HUDEP-2 (cell line): ENCODE measurements at regions not wholly inside any gene's neighbourhood (a gene's known extent, or its start where the extent isn't known, plus 50 kb on each side); places are given as distances from the start of the nearest gene placed in this dataset.
A peak's percentile ranks its signal among the peaks of the same experiment; 100 is the strongest.
"Not testable (repeated sequence)": the region's sequence is repeated elsewhere in the genome, so short reads cannot be mapped to it uniquely, and the experiment has no call there.

Experiments
- DNase-seq, 76 experiments: peaks; one replicate each; lab custom pipeline; 2025; ENCODE audit not compliant: unreplicated experiment in 76 of 76; lab: John Stamatoyannopoulos, UW

DNA sequence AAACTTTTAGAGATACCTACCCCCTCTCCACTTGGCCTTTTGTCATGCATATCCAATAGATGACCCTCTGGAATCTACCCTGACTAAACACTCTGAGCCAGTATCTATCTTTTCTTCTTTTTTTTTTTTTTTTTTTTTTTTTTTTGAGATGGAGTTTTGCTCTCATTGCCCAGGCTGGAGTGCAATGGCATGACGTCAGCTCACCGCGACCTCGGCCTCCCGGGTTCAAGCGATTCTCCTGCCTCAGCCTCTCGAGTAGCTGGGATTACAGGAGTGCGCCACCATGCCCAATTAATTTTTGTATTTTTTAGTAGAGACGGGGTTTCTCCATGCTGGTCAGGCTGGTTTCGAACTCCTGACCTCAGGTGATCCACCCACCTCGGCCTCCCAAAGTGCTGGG is 50.8 kb upstream of the GRIN2B start:
- DNase-seq: not testable (repeated sequence)

DNA sequence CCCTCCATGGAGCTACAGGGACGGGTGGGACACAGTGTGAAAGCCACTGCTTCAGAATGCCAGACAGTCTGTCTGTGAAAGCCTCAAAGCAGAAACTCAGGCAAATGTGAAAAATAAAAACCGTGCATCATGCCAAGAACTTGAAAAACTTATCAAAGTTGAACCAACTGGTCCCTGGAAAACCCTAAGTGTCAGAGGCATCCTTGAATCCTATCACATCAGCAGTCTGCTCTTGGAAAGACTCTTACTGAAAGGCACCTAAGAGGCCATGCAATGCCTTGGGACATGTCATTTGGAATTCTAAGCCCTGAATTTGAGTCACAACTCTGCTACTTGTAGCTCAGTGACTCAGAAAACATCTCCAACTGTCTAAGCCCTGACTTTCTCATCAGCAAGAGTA is 62.4 kb upstream of the GRIN2B start:
- DNase-seq: no peak

DNA sequence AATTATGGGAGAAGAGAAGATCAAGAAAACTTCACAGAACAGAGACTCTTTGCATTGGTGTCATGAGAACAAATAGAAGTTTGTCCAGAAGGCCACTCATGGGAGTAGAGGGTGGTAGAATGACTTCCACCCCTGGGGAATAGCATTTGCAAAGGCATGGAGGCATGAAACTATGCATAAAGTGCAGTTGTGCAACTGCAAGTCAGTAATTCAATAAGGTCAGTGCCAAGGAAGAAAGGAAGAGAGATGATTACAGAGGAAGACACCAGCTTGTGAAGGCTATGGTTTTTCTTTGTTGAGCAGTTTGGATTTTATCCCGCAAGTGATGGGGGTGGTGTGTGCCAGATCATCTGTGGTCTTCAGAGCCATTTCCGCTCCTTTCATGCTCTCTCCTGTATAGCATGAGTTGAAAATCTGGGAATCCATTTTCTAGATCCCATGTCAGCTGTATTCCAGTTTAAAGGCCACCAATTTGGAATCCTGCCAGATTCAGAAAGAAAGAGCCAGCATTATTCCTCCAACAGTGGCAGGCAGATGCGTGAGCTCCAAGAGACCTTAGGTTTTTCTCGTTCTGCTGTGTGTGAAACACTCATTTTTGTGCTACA is 67.6 kb upstream of the GRIN2B start:
- no peak for DNase-seq

DNA sequence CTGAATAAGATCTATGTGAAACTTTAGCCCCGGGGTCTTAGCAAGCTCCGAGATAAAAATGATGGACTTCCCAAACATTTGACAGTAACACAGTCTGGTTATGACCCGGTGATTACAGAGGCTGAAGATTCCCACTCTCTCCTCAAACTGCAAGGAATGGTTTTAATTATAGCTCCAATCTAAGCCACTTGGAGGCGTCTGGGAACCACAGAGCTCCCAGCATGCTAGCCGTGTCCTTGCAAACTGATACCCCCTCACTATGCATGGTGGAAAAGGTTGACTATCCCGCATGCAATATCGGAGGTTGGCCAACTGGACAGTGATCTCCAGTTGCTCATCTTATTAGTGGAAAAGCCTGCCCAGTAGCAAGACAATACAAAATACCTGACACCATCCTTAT is 76.5 kb upstream of the GRIN2B start:
- no peak for DNase-seq

DNA sequence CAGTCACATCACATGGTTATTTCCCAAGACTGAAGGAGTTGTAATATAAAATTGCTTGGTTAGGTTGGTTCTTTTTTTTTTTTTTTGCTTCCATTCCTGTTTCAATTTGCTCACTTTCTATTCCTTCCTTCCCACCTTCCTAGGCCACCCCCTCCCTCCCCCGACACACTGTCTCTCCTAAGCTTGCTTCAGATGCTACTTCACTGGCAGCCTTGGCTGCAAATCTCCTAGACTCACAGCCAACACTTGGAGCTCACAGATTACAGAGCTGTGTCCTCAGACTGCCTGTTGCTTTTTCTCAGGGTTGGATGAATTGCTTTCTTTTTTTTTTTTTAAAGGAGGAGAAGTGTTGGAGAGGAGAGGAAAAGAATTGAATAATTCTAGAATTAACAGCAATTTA is 77.3 kb upstream of the GRIN2B start:
- DNase-seq: no peak

- no peak for DNase-seq
Measured at GRCh38 chr12:14059548-14059947, 78.1 kb upstream of the GRIN2B start.

GRCh38 chr12:14065616-14066015 is 84.2 kb upstream of the GRIN2B start:
- no peak for DNase-seq

GRCh38 chr12:14066021-14066420 is 84.6 kb upstream of the GRIN2B start:
- DNase-seq: no peak

DNA sequence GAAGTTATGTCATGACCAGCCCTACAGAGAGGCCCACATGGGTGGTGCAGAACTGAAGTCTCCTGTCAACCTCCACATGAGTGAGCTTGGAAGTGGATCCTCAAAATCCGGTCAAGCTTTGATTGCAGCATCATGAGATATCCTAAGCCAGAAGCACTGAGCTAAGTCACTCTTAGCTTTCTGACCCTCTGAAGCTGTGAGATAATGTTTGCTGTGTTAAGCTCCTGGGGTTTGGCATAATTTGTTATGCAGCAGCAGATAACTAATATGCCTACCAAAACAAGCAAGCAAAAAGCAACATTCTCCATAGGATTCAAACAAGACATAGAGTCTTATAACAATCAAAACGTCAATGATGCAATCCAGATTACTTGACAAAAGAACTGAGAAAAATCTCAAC is 87.6 kb upstream of the GRIN2B start:
- DNase-seq: no peak

DNA sequence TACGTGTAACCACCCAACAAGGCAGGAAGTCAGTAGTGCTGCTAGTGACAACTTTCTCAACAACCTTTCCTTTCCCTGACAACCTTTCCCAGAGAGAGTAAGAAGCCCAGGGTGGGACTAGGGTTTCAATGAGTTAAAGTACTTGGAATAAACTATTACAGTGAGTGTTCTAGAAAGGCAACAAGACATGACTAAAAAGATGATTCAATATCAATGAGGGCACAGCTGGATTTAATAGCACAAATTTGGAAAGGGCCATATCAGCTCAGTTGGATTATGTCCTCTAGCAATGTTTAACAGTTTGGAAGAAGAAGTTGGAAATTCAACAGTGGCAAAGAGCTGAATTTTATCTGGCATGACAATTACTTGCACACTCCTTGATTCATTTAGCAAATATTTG is 90.4 kb upstream of the GRIN2B start:
- no peak for DNase-seq

- no peak for DNase-seq
Measured at GRCh38 chr12:14072987-14073386, 91.6 kb upstream of the GRIN2B start.

GRCh38 chr12:14075797-14076393 is 94.5 kb upstream of the GRIN2B start:
- DNase-seq: no peak

- DNase-seq: no peak
Measured at GRCh38 chr12:14076538-14076937, 95.1 kb upstream of the GRIN2B start.

- no peak for DNase-seq
Measured at GRCh38 chr12:14086838-14087237, 105.4 kb upstream of the GRIN2B start.

- no peak for DNase-seq
Measured at GRCh38 chr12:14099994-14100393, 118.6 kb upstream of the GRIN2B start.

DNA sequence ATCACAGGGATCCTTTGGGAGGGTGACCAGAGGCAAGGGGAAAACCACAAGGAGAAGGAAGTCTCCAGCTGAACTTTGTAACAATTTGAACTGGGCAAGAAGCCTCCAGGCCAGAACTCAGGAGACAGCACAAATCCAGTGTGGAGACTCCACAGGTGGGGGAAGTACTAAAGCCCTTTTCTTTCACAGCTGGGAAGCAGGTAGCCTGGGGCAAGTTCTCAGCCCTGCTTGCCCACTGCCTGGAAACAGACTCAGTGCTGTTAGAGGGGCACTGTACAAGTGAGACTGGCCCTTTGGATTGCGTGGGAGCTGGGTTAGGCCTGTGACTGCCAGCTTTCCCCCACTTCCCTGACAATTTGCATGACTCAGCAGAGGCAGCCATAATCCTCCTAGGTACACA is 120.2 kb upstream of the GRIN2B start:
- not testable (repeated sequence) for DNase-seq

GRCh38 chr12:14111230-14111865 is 129.9 kb upstream of the GRIN2B start:
- DNase-seq: peak in 3 of 76 experiments; percentile 1 to 4 (median 1)

DNA sequence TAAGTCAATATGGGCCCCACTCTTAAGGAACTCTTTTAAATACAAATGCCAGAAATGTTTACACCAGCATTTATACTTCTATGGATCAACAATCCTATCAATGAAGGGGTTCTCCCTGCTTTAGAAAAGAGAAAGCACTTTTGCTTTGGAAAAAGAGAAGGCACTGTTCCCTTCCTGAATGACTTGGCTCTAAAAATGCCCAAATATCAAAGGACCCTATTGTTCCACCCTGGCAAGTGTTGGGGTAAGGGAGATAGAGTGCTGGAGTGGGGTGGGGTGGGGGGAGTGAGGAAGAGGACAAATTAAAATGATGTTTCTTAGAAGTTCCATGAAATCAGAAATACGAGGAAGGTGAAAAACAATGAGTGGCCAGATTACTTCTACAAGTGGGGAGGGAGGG is 131.6 kb upstream of the GRIN2B start:
- DNase-seq: no peak

DNA sequence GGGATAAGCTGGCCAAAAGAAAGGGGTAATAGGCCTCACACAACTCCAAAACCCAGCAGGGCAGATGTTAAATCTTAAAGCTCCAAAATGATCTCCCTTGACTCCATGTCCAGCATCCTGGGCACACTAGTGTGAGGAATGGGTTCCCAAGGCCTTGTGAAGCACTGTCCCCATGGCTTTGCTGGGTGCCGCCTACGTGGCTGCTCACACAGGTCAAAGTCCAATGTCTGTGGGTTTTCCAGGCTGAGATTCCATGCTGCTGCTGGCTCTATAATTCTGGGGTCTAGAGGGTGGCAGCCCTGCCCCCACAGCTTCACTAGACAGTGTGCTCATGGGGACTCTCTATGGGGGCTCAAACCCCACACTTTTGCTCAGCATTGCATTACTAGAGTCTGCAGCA is 145.3 kb upstream of the GRIN2B start:
- no peak for DNase-seq

DNA sequence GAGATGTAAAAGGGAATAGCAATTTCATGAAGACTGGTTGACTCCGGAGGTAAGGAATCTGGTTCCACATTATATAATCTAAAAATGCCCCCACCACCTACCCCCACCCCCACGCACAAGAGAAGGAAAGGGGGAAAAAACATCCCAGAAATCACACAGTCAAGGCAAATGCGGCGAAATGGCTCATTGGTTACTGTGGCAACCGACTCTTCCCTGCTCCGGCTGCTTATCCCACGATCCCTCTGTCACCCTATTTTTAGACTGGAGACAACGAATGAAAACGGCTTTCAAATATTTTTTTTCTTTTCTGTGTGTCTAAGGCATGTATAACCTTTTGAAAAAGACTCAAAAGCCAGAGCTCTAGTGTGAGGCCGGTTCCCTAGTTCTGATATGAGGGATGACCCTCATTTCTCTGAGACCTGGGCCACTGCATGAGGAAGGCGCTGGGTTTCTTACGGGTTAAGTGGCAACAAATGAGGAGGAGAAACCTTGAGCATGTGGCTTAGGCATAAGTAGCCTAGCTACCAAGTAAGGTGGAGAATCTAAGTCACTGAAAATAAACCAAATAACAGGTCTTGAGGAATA is 148.3 kb upstream of the GRIN2B start:
- DNase-seq: no peak

GRCh38 chr12:14135996-14136395 is 154.6 kb upstream of the GRIN2B start:
- no peak for DNase-seq

DNA sequence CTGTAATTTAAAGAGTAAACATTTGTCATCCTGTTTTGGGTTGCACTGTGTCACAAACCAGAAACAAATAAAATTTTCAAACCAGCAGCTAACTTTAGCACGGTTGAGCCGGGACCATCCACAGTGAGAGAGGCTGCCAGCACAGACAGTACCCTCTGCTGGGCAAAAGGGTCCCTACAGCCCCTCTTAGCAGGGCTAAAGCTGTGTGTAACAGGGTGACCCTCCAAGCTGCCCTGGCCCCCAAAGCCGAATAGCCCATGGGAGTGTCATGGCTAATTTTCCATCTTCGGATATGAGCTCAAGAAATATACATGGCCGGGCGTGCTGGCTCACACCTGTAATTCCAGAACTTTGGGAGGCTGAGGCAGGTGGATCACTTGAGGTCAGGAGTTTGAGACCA is 157.1 kb upstream of the GRIN2B start:
- no peak for DNase-seq
